ENCODE measurements at regions not wholly inside any gene's neighbourhood (a gene's known extent, or its start where the extent isn't known, plus 50 kb on each side); places are given as distances from the start of the nearest gene placed in this dataset.

- no peak for DNase-seq (ENCODE audit: low read depth)
These were observed 99.4 kb downstream of the MICALL2 start for GRCh38 chr7:1359681-1360485.

- no peak for DNase-seq (ENCODE audit: low read depth)
These were observed 98.7 kb downstream of the MICALL2 start for GRCh38 chr7:1360521-1360971.

GRCh38 chr7:1361016-1361755, 98.1 kb downstream of the MICALL2 start:
- DNase-seq (ENCODE audit: low read depth): no peak

GRCh38 chr7:1361756-1362125, 97.5 kb downstream of the MICALL2 start:
- DNase-seq (ENCODE audit: low read depth): no peak

GRCh38 chr7:1362301-1362700, 97.0 kb downstream of the MICALL2 start:
- no peak for DNase-seq (ENCODE audit: low read depth)

- no peak for DNase-seq (ENCODE audit: low read depth)
These were observed 95.0 kb downstream of the MICALL2 start for GRCh38 chr7:1364068-1364905.

- no peak for DNase-seq (ENCODE audit: low read depth)
These were observed 94.2 kb downstream of the MICALL2 start for GRCh38 chr7:1364906-1365570.

GRCh38 chr7:1365846-1366245, 93.4 kb downstream of the MICALL2 start:
- DNase-seq (ENCODE audit: low read depth): no peak

- no peak for DNase-seq (ENCODE audit: low read depth)
These were observed 92.4 kb downstream of the MICALL2 start for GRCh38 chr7:1366801-1367405.

- no peak for DNase-seq (ENCODE audit: low read depth)
These were observed 91.6 kb downstream of the MICALL2 start for GRCh38 chr7:1367501-1368183.

- DNase-seq (ENCODE audit: low read depth): no peak
These were observed 91.0 kb downstream of the MICALL2 start for GRCh38 chr7:1368184-1368681.

- DNase-seq (ENCODE audit: low read depth): no peak
These were observed 90.3 kb downstream of the MICALL2 start for GRCh38 chr7:1368682-1369571.

- no peak for DNase-seq (ENCODE audit: low read depth)
These were observed 89.2 kb downstream of the MICALL2 start for GRCh38 chr7:1369916-1370657.

- DNase-seq (ENCODE audit: low read depth): no peak
These were observed 88.5 kb downstream of the MICALL2 start for GRCh38 chr7:1370738-1371137.

- DNase-seq (ENCODE audit: low read depth): no peak
These were observed 87.2 kb downstream of the MICALL2 start for GRCh38 chr7:1372063-1372462.

- no peak for DNase-seq (ENCODE audit: low read depth)
These were observed 86.4 kb downstream of the MICALL2 start for GRCh38 chr7:1372671-1373379.

- no peak for DNase-seq (ENCODE audit: low read depth)
These were observed 82.0 kb downstream of the MICALL2 start for GRCh38 chr7:1377111-1377909.

Data from amniotic epithelial cell (primary cell).